GM12878 (cell line): ENCODE measurements at regions not wholly inside any gene's neighbourhood (a gene's known extent, or its start where the extent isn't known, plus 50 kb on each side); places are given as distances from the start of the nearest gene placed in this dataset.

Experiments
- ATAC-seq: fragments of 200-7000 bp; cut with Tn5 transposase; 3 replicates; pipeline ENCODE4 v1.9.1; 2020; ENCODE audit warnings: mild to moderate bottlenecking, moderate library complexity
- BruUV-seq: library from RNA; stranded (reverse); fragments of 400-500 nt; replicated peaks from 2 replicates; lab custom pipeline; 2021; lab: Mats Ljungman, UMichigan
- CTCF ChIA-PET: fragments of 300-600 bp; sonication (Branson Sonifier 250); formaldehyde crosslinking; extraction: SDS; loops from one replicate; lab custom pipeline; 2021; ENCODE audit warnings: inconsistent platforms; lab: Yijun Ruan, JAX
- POLR2A ChIA-PET: fragments of 350-600 bp; formaldehyde crosslinking; extraction: SDS; loops from one replicate; lab custom pipeline; 2021; ENCODE audit warnings: inconsistent platforms; lab: Charles Lee
- RAD21 ChIA-PET: fragments of 300-600 bp; sonication (Branson Sonifier 250); formaldehyde crosslinking; loops from one replicate; lab custom pipeline; 2023; ENCODE audit warnings: antibody characterized with exemption; ENCODE audit not compliant: unreplicated experiment; lab: Charles Lee
- SMC1A ChIA-PET: fragments of 300-600 bp; sonication (Branson Sonifier 250); formaldehyde crosslinking; loops from one replicate; lab custom pipeline; 2023; ENCODE audit not compliant: unreplicated experiment, uncharacterized antibody; lab: Charles Lee
- DNase-seq: peaks from one replicate; pipeline ENCODE4 v3.0.0-alpha.2; 2011; ENCODE audit warnings: low read depth, low spot score
- FAIRE-seq: peaks from 3 replicates; lab custom pipeline; 2011; peaks lifted over from hg19 to GRCh38; lab: Jason Lieb, UNC
- H2AFZ ChIP-seq: 2 replicates; pipeline ENCODE4 v1.6.0; 2011; ENCODE audit warnings: low read depth, low read length, control low read depth; ENCODE audit not compliant: control insufficient read depth
- H3K27ac ChIP-seq: 2 replicates; pipeline ENCODE4 v1.5.1; 2011; ENCODE audit warnings: control low read depth; ENCODE audit not compliant: control insufficient read depth, insufficient read depth
- H3K27me3 ChIP-seq, 2 experiments: replicated peaks in 1 of 2; 2 replicates each; pipeline versions ENCODE4 v1.6.0 to v1.6.1; 2011; ENCODE audit warnings: low read length in 1 of 2; ENCODE audit not compliant: control insufficient read depth in 2 of 2, insufficient read depth in 2 of 2
- H3K36me3 ChIP-seq, 2 experiments: 2 replicates each; pipeline ENCODE4 v1.5.1; 2011; ENCODE audit warnings: low read length in 1 of 2; ENCODE audit not compliant: control insufficient read depth in 2 of 2, insufficient read depth in 2 of 2
- H3K4me1 ChIP-seq: 2 replicates; pipeline ENCODE4 v1.6.1; 2011; ENCODE audit warnings: mild to moderate bottlenecking, low read length, moderate library complexity, mixed read lengths; ENCODE audit not compliant: control insufficient read depth, insufficient read depth
- H3K4me2 ChIP-seq: 2 replicates; pipeline ENCODE4 v1.6.0; 2011; ENCODE audit warnings: control low read depth; ENCODE audit not compliant: control insufficient read depth, insufficient read depth
- H3K4me3 ChIP-seq: fragments of 200-600 bp; sonication (generic); 2 replicates; pipeline ENCODE4 v1.5.1; 2016
- H3K79me2 ChIP-seq: 2 replicates; pipeline ENCODE4 v1.6.0; 2011; ENCODE audit warnings: low read length; ENCODE audit not compliant: control insufficient read depth, insufficient read depth
- H3K9ac ChIP-seq: 2 replicates; pipeline ENCODE4 v1.8.0; 2011; ENCODE audit warnings: low read length, control low read depth, mixed read lengths; ENCODE audit not compliant: control insufficient read depth, insufficient read depth
- H3K9me3 ChIP-seq: replicated peaks from 3 replicates; pipeline ENCODE4 v1.5.1; 2011; ENCODE audit warnings: mild to moderate bottlenecking, low read length; ENCODE audit not compliant: control insufficient read depth, insufficient read depth
- H4K20me1 ChIP-seq: 2 replicates; pipeline ENCODE4 v1.6.0; 2011; ENCODE audit not compliant: control insufficient read depth, insufficient read depth
- HDAC2 ChIP-seq: fragments of 200-600 bp; sonication (generic); IDR thresholded peaks from 2 replicates; pipeline ENCODE4 v1.6.1; 2017
- MTA3 ChIP-seq: IDR thresholded peaks from 2 replicates; pipeline ENCODE4 v1.6.1; 2012; ENCODE audit warnings: low read length, inconsistent platforms, borderline replicate concordance
- RB1 ChIP-seq: fragments of 450-650 bp; formaldehyde crosslinking; IDR thresholded peaks from 2 replicates; pipeline ENCODE4 v1.6.1; 2017; ENCODE audit warnings: mild to moderate bottlenecking, borderline replicate concordance
- SMAD1 ChIP-seq: fragments of 450-650 bp; IDR thresholded peaks from 2 replicates; pipeline ENCODE4 v1.6.1; 2018; ENCODE audit warnings: mild to moderate bottlenecking, low read depth; ENCODE audit not compliant: partially characterized antibody
- SMARCA5 ChIP-seq: fragments of 450-650 bp; IDR thresholded peaks from 2 replicates; pipeline ENCODE4 v1.6.1; 2017; ENCODE audit warnings: mild to moderate bottlenecking
- ZBED1 ChIP-seq: IDR thresholded peaks from 2 replicates; pipeline ENCODE4 v1.6.1; 2016; ENCODE audit warnings: borderline replicate concordance
- ZSCAN29 ChIP-seq: fragments of 450-650 bp; IDR thresholded peaks from 2 replicates; pipeline ENCODE4 v1.6.1; 2017; ENCODE audit warnings: mild to moderate bottlenecking, moderate library complexity
- ZZZ3 ChIP-seq: IDR thresholded peaks from 2 replicates; pipeline ENCODE4 v1.6.1; 2011; ENCODE audit warnings: low read depth; ENCODE audit not compliant: control insufficient read depth, insufficient read length
- WGBS: methylation state at CpG from one replicate; pipeline ENCODE4 v1.1.6; 2016; ENCODE audit warnings: low lambda C conversion rate; ENCODE audit not compliant: insufficient replicate concordance, insufficient coverage; ENCODE audit errors: missing lambda C conversion rate; 5-methylcytosine and 5-hydroxymethylcytosine counted together
- in situ Hi-C: fragments of 300-500 bp; cut with MboI; formaldehyde crosslinking; loops from 9 replicates; pipeline ENCODE4 v1.14.3; 2018; ENCODE audit warnings: mixed read lengths
- intact Hi-C: fragments of 100-400 bp; cut with micrococcal nuclease; formaldehyde crosslinking; loops from one replicate; pipeline ENCODE4 v1.14.2; 2022; ENCODE audit not compliant: unreplicated experiment
- TF ChIP-seq, protein P1 (sequence below): fragments of 450-650 bp; IDR thresholded peaks from 2 replicates; pipeline ENCODE4 v1.6.1; 2017; ENCODE audit warnings: mild to moderate bottlenecking, moderate library complexity
- TF ChIP-seq, protein P2 (sequence below): fragments of 450-650 bp; IDR thresholded peaks from 2 replicates; pipeline ENCODE4 v1.6.1; 2014; ENCODE audit warnings: mild to moderate bottlenecking
- TF ChIP-seq, protein P3 (sequence below), 3 experiments: IDR thresholded peaks in 2 of 3; conservative IDR thresholded peaks in 1 of 3; 2 replicates each; pipeline ENCODE4 v1.5.1; 2011; ENCODE audit warnings: low read depth in 3 of 3, low read length in 3 of 3, mild to moderate bottlenecking in 3 of 3, control low read depth in 2 of 3, moderate library complexity in 2 of 3, inconsistent platforms in 1 of 3, mixed read lengths in 1 of 3; ENCODE audit not compliant: control insufficient read depth in 2 of 3, insufficient read depth in 1 of 3; ENCODE audit errors: extremely low read depth in 1 of 3
- TF ChIP-seq, protein P4 (sequence below): fragments of 450-650 bp; formaldehyde crosslinking; IDR thresholded peaks from 2 replicates; pipeline ENCODE4 v1.4.0; 2020; ENCODE audit warnings: mild to moderate bottlenecking, moderate library complexity

DNA sequence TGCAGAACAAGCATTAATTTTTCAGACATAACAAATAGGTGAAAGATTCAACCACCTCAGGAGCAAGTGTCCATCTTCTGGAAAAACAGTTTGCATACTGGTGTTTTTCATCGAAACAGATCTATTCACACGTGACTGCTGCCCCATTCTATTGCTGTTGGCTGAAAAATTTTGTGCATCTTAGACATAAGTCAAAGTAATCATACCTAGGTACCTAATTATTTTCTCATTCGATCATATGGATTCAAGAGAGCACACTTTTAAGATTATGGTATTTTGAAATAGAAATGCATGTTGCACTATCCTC is 72.9 kb upstream of the CDH6 start:
- Histone ChIP-seq H2AFZ (no peak overlapping the region), H3K4me2 (no peak overlapping the region), H3K27me3 (no peaks in the 10 kb centered on the region), H3K36me3 (no peaks in the 10 kb centered on the region), H3K27ac (no peak overlapping the region), H3K4me3 (no peak overlapping the region), H3K9me3 (no peaks in the 10 kb centered on the region), H4K20me1 (no peaks in the 10 kb centered on the region), H3K79me2 (no peaks in the 10 kb centered on the region), H3K9ac (no peak overlapping the region), H3K4me1 (no peaks in the 10 kb centered on the region)
- ATAC-seq, result no peak
- BruUV-seq, result no TSS peak
- in situ Hi-C loops, result no loop called here
- 10% methylated on average over 3 of the region's 3 CpGs for WGBS
- ChIA-PET SMC1A (no interaction called here), RAD21 (no interaction called here), CTCF (no interaction called here), POLR2A (no interaction called here)
- no peak for DNase-seq
- no peak for FAIRE-seq
- intact Hi-C loops, result no loop called here
- TF ChIP-seq RB1, result no peak
- TF ChIP-seq, protein P1, sequence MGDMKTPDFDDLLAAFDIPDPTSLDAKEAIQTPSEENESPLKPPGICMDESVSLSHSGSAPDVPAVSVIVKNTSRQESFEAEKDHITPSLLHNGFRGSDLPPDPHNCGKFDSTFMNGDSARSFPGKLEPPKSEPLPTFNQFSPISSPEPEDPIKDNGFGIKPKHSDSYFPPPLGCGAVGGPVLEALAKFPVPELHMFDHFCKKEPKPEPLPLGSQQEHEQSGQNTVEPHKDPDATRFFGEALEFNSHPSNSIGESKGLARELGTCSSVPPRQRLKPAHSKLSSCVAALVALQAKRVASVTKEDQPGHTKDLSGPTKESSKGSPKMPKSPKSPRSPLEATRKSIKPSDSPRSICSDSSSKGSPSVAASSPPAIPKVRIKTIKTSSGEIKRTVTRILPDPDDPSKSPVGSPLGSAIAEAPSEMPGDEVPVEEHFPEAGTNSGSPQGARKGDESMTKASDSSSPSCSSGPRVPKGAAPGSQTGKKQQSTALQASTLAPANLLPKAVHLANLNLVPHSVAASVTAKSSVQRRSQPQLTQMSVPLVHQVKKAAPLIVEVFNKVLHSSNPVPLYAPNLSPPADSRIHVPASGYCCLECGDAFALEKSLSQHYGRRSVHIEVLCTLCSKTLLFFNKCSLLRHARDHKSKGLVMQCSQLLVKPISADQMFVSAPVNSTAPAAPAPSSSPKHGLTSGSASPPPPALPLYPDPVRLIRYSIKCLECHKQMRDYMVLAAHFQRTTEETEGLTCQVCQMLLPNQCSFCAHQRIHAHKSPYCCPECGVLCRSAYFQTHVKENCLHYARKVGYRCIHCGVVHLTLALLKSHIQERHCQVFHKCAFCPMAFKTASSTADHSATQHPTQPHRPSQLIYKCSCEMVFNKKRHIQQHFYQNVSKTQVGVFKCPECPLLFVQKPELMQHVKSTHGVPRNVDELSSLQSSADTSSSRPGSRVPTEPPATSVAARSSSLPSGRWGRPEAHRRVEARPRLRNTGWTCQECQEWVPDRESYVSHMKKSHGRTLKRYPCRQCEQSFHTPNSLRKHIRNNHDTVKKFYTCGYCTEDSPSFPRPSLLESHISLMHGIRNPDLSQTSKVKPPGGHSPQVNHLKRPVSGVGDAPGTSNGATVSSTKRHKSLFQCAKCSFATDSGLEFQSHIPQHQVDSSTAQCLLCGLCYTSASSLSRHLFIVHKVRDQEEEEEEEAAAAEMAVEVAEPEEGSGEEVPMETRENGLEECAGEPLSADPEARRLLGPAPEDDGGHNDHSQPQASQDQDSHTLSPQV, result no peak
- no peak for TF ChIP-seq HDAC2
- TF ChIP-seq ZSCAN29, result no peak
- TF ChIP-seq ZZZ3, result no peak
- no peak for TF ChIP-seq SMARCA5
- TF ChIP-seq, protein P2, sequence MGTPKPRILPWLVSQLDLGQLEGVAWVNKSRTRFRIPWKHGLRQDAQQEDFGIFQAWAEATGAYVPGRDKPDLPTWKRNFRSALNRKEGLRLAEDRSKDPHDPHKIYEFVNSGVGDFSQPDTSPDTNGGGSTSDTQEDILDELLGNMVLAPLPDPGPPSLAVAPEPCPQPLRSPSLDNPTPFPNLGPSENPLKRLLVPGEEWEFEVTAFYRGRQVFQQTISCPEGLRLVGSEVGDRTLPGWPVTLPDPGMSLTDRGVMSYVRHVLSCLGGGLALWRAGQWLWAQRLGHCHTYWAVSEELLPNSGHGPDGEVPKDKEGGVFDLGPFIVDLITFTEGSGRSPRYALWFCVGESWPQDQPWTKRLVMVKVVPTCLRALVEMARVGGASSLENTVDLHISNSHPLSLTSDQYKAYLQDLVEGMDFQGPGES, result no peak
- TF ChIP-seq, protein P3, sequence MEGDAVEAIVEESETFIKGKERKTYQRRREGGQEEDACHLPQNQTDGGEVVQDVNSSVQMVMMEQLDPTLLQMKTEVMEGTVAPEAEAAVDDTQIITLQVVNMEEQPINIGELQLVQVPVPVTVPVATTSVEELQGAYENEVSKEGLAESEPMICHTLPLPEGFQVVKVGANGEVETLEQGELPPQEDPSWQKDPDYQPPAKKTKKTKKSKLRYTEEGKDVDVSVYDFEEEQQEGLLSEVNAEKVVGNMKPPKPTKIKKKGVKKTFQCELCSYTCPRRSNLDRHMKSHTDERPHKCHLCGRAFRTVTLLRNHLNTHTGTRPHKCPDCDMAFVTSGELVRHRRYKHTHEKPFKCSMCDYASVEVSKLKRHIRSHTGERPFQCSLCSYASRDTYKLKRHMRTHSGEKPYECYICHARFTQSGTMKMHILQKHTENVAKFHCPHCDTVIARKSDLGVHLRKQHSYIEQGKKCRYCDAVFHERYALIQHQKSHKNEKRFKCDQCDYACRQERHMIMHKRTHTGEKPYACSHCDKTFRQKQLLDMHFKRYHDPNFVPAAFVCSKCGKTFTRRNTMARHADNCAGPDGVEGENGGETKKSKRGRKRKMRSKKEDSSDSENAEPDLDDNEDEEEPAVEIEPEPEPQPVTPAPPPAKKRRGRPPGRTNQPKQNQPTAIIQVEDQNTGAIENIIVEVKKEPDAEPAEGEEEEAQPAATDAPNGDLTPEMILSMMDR (IDR thresholded peaks at IDR 0.05 in 2 of 3, conservative IDR thresholded peaks at IDR 0.05 in 1 of 3; ENCODE audit: control insufficient read depth in 2 of 3, extremely low read depth in 1 of 3, insufficient read depth in 1 of 3, low read depth in 3 of 3, low read length in 3 of 3), result no peak
- TF ChIP-seq ZBED1, result no peak
- TF ChIP-seq, protein P4, sequence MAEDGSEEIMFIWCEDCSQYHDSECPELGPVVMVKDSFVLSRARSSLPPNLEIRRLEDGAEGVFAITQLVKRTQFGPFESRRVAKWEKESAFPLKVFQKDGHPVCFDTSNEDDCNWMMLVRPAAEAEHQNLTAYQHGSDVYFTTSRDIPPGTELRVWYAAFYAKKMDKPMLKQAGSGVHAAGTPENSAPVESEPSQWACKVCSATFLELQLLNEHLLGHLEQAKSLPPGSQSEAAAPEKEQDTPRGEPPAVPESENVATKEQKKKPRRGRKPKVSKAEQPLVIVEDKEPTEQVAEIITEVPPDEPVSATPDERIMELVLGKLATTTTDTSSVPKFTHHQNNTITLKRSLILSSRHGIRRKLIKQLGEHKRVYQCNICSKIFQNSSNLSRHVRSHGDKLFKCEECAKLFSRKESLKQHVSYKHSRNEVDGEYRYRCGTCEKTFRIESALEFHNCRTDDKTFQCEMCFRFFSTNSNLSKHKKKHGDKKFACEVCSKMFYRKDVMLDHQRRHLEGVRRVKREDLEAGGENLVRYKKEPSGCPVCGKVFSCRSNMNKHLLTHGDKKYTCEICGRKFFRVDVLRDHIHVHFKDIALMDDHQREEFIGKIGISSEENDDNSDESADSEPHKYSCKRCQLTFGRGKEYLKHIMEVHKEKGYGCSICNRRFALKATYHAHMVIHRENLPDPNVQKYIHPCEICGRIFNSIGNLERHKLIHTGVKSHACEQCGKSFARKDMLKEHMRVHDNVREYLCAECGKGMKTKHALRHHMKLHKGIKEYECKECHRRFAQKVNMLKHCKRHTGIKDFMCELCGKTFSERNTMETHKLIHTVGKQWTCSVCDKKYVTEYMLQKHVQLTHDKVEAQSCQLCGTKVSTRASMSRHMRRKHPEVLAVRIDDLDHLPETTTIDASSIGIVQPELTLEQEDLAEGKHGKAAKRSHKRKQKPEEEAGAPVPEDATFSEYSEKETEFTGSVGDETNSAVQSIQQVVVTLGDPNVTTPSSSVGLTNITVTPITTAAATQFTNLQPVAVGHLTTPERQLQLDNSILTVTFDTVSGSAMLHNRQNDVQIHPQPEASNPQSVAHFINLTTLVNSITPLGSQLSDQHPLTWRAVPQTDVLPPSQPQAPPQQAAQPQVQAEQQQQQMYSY (CRISPR knock-in tag), result no peak
- TF ChIP-seq MTA3, result no peak
- no peak for TF ChIP-seq SMAD1
- TF ChIP-seq, all 136 proteins: peak for 0
